CD8-positive, alpha-beta memory T cell (primary cell): ENCODE measurements at regions not wholly inside any gene's neighbourhood (a gene's known extent, or its start where the extent isn't known, plus 50 kb on each side); places are given as distances from the start of the nearest gene placed in this dataset.
A peak's percentile ranks its signal among the peaks of the same experiment; 100 is the strongest.

ENCODE experiments used
- CTCF ChIA-PET: fragments of 350-600 bp; sonication (Branson Sonifier 250); formaldehyde crosslinking; loops from one replicate; lab custom pipeline; 2021; ENCODE audit warnings: antibody characterized with exemption; lab: Charles Lee
- POLR2A ChIA-PET: fragments of 350-600 bp; sonication (Branson Sonifier 250); formaldehyde crosslinking; loops from one replicate; lab custom pipeline; 2021; ENCODE audit warnings: antibody characterized with exemption; lab: Charles Lee
- DNase-seq, 5 donors: peaks; one replicate each; pipeline versions ENCODE4 v3.0.0 to v3.0.0-alpha.2; 2020 to 2022; ENCODE audit warnings: mixed read lengths in 1 of 5
- H3K27ac ChIP-seq: one replicate; pipeline ENCODE4 v1.7.0; 2013; ENCODE audit warnings: low read depth, mild to moderate bottlenecking, low read length, moderate library complexity
- H3K27me3 ChIP-seq: 2 replicates; pipeline ENCODE4 v1.7.0; 2013; ENCODE audit warnings: low read length, mild to moderate bottlenecking; ENCODE audit not compliant: insufficient read depth, poor library complexity, severe bottlenecking
- H3K36me3 ChIP-seq: 2 replicates; pipeline ENCODE4 v1.7.0; 2013; ENCODE audit warnings: mild to moderate bottlenecking, low read length, moderate library complexity; ENCODE audit not compliant: insufficient read depth
- H3K4me1 ChIP-seq: 2 replicates; pipeline ENCODE4 v1.7.0; 2013; ENCODE audit warnings: mild to moderate bottlenecking, low read length, moderate library complexity; ENCODE audit not compliant: insufficient read depth
- H3K4me3 ChIP-seq: 2 replicates; pipeline ENCODE4 v1.7.0; 2013; ENCODE audit warnings: mild to moderate bottlenecking, low read length
- H3K9me3 ChIP-seq: 2 replicates; pipeline ENCODE4 v1.7.0; 2013; ENCODE audit warnings: mild to moderate bottlenecking, low read length
- H3K27ac Mint-ChIP-seq, 8 donors: one replicate each; pipeline ENCODE4 v1.8.0; 2020 to 2021; ENCODE audit warnings: mixed read lengths in 8 of 8, mild to moderate bottlenecking in 6 of 8, inconsistent platforms in 3 of 8, moderate library complexity in 3 of 8
- H3K27me3 Mint-ChIP-seq, 2 donors: one replicate each; pipeline ENCODE4 v1.8.0; 2020 to 2021; ENCODE audit warnings: mixed read lengths in 2 of 2, mild to moderate bottlenecking in 1 of 2, moderate library complexity in 1 of 2
- H3K36me3 Mint-ChIP-seq, 3 donors: one replicate each; pipeline ENCODE4 v1.8.0; 2020 to 2021; ENCODE audit warnings: mixed read lengths in 3 of 3, inconsistent platforms in 1 of 3, mild to moderate bottlenecking in 1 of 3
- H3K4me1 Mint-ChIP-seq, 3 donors: one replicate each; pipeline ENCODE4 v1.8.0; 2020 to 2021; ENCODE audit warnings: mixed read lengths in 3 of 3, inconsistent platforms in 1 of 3, mild to moderate bottlenecking in 1 of 3
- H3K4me3 Mint-ChIP-seq, 7 donors: one replicate each; pipeline ENCODE4 v1.8.0; 2020 to 2021; ENCODE audit warnings: mixed read lengths in 7 of 7, mild to moderate bottlenecking in 6 of 7, moderate library complexity in 4 of 7, inconsistent platforms in 2 of 7
- H3K9me3 Mint-ChIP-seq, 5 donors: one replicate each; pipeline ENCODE4 v1.8.0; 2020 to 2022; ENCODE audit warnings: mixed read lengths in 5 of 5, mild to moderate bottlenecking in 3 of 5, moderate library complexity in 2 of 5, inconsistent platforms in 1 of 5

- Mint-ChIP-seq H3K9me3 (peaks cover 8 to 24% (median 10%) of the 10 kb centered on the region in 5 donors), H3K4me3 (no peak overlapping the region), H3K27ac (no peak overlapping the region), H3K27me3 (no peaks in the 10 kb centered on the region), H3K36me3 (no peaks in the 10 kb centered on the region), H3K4me1 (no peaks in the 10 kb centered on the region)
- H3K4me3 ChIP-seq, result no peak overlapping the region
- H3K27ac ChIP-seq, result no peak overlapping the region
- H3K27me3 ChIP-seq, result no peaks in the 10 kb centered on the region
- no peak for DNase-seq
- CTCF ChIA-PET, result no interaction called here
- H3K4me1 ChIP-seq, result no peaks in the 10 kb centered on the region
- no peaks in the 10 kb centered on the region for H3K36me3 ChIP-seq
- POLR2A ChIA-PET, result no interaction called here
- H3K9me3 ChIP-seq, result no peaks in the 10 kb centered on the region
Observed at GRCh38 chr18:53971331-53971730, 253.1 kb downstream of the MBD2 start.

DNA sequence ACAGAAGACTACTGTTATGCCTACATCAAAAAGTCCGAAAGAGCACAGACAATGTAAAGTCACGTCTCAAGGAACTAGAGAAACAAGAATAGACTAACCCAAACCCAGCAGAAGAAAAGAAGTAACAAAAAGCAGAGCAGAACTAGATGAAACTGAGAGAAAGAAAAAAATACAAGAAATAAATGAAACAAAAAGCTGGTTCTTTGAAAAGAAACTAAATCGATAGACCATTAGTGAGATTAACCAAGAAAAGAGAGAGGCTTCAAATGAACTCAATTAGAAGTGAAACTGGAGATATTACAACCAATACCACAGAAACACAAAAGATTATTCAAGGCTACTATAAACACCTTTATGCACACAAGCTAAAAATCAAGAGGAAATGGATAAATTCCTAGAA, 271.8 kb downstream of the MBD2 start:
- Mint-ChIP-seq H3K4me1 (no peaks in the 10 kb centered on the region), H3K27me3 (peaks cover 0 to 2% of the 10 kb centered on the region in 2 donors), H3K4me3 (no peak overlapping the region), H3K36me3 (no peaks in the 10 kb centered on the region), H3K27ac (no peak overlapping the region), H3K9me3 (peaks cover 0 to 2% (median 0%) of the 10 kb centered on the region in 5 donors)
- H3K27me3 ChIP-seq, result no peaks in the 10 kb centered on the region
- H3K4me3 ChIP-seq, result no peak overlapping the region
- no peak overlapping the region for H3K27ac ChIP-seq
- ChIA-PET POLR2A (no interaction called here), CTCF (no interaction called here)
- no peaks in the 10 kb centered on the region for H3K9me3 ChIP-seq
- no peaks in the 10 kb centered on the region for H3K36me3 ChIP-seq
- DNase-seq, result no peak
- no peaks in the 10 kb centered on the region for H3K4me1 ChIP-seq

GRCh38 chr18:53950545-53950944, 273.9 kb downstream of the MBD2 start:
- Histone ChIP-seq H3K4me1 (no peaks in the 10 kb centered on the region), H3K27me3 (no peaks in the 10 kb centered on the region), H3K36me3 (no peaks in the 10 kb centered on the region), H3K9me3 (no peaks in the 10 kb centered on the region), H3K27ac (no peak overlapping the region), H3K4me3 (no peak overlapping the region)
- H3K4me3 Mint-ChIP-seq, result no peak overlapping the region
- no peak for DNase-seq
- peaks cover 0 to 2% (median 2%) of the 10 kb centered on the region in 5 donors for H3K9me3 Mint-ChIP-seq
- ChIA-PET POLR2A (no interaction called here), CTCF (no interaction called here)
- H3K27ac Mint-ChIP-seq, result no peak overlapping the region
- H3K4me1 Mint-ChIP-seq, result no peaks in the 10 kb centered on the region
- no peaks in the 10 kb centered on the region for H3K36me3 Mint-ChIP-seq
- H3K27me3 Mint-ChIP-seq, result peaks cover 0 to 2% of the 10 kb centered on the region in 2 donors

- no peak overlapping the region for H3K4me3 ChIP-seq
- H3K36me3 ChIP-seq, result no peaks in the 10 kb centered on the region
- Mint-ChIP-seq H3K4me1 (no peaks in the 10 kb centered on the region), H3K9me3 (peaks cover 2 to 8% (median 4%) of the 10 kb centered on the region in 5 donors), H3K4me3 (no peak overlapping the region), H3K36me3 (no peaks in the 10 kb centered on the region), H3K27ac (no peak overlapping the region), H3K27me3 (peaks cover 0 to 2% of the 10 kb centered on the region in 2 donors)
- H3K4me1 ChIP-seq, result no peaks in the 10 kb centered on the region
- ChIA-PET POLR2A (no interaction called here), CTCF (no interaction called here)
- no peak for DNase-seq
- H3K27ac ChIP-seq, result no peak overlapping the region
- no peaks in the 10 kb centered on the region for H3K9me3 ChIP-seq
- no peaks in the 10 kb centered on the region for H3K27me3 ChIP-seq
Observed at GRCh38 chr18:53948991-53949390, 275.5 kb downstream of the MBD2 start.

- Histone ChIP-seq H3K9me3 (no peaks in the 10 kb centered on the region), H3K27me3 (no peaks in the 10 kb centered on the region), H3K27ac (no peak overlapping the region), H3K4me3 (no peak overlapping the region), H3K4me1 (no peaks in the 10 kb centered on the region), H3K36me3 (no peaks in the 10 kb centered on the region)
- POLR2A ChIA-PET, result no interaction called here
- no peaks in the 10 kb centered on the region for H3K4me1 Mint-ChIP-seq
- no peaks in the 10 kb centered on the region for H3K27me3 Mint-ChIP-seq
- no peak overlapping the region for H3K27ac Mint-ChIP-seq
- CTCF ChIA-PET, result no interaction called here
- H3K9me3 Mint-ChIP-seq, result peaks cover 4 to 6% (median 6%) of the 10 kb centered on the region in 5 donors
- H3K36me3 Mint-ChIP-seq, result no peaks in the 10 kb centered on the region
- no peak overlapping the region for H3K4me3 Mint-ChIP-seq
- no peak for DNase-seq
Observed at GRCh38 chr18:53947092-53947640, 277.3 kb downstream of the MBD2 start.

- H3K36me3 ChIP-seq, result no peaks in the 10 kb centered on the region
- no peaks in the 10 kb centered on the region for H3K4me1 ChIP-seq
- no peaks in the 10 kb centered on the region for H3K9me3 ChIP-seq
- no peak overlapping the region for H3K4me3 ChIP-seq
- H3K27me3 ChIP-seq, result no peaks in the 10 kb centered on the region
- H3K4me1 Mint-ChIP-seq, result no peaks in the 10 kb centered on the region
- no peak overlapping the region for H3K27ac ChIP-seq
- H3K4me3 Mint-ChIP-seq, result no peak overlapping the region
- ChIA-PET POLR2A (no interaction called here), CTCF (no interaction called here)
- no peaks in the 10 kb centered on the region for H3K36me3 Mint-ChIP-seq
- H3K27ac Mint-ChIP-seq, result no peak overlapping the region
- no peaks in the 10 kb centered on the region for H3K27me3 Mint-ChIP-seq
- DNase-seq, result no peak
- H3K9me3 Mint-ChIP-seq, result peaks cover 4 to 6% (median 6%) of the 10 kb centered on the region in 5 donors
Observed at GRCh38 chr18:53946594-53946993, 277.9 kb downstream of the MBD2 start.

DNA sequence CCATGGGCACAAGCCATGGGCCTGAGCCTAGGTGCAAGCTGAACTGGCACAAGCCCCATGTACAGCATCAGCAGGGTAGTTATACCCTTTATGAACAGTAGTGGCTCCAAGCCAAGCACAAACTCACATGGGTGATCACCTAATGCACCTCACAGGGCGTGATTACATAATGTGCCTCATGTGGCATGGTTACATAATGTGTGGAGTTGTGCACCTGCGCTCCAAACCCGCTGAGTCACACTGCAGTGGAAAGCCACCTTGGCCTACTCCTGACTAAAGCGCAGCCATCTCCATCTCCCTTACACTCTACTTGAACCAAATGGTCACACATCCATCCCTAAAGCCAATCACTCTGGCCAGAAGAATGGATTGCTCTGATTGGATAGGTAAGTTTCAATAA, 279.7 kb downstream of the MBD2 start:
- H3K9me3 ChIP-seq, result no peaks in the 10 kb centered on the region
- H3K27ac ChIP-seq, result no peak overlapping the region
- no peak overlapping the region for H3K4me3 Mint-ChIP-seq
- H3K9me3 Mint-ChIP-seq, result peaks cover 4 to 9% (median 6%) of the 10 kb centered on the region in 5 donors
- ChIA-PET POLR2A (no interaction called here), CTCF (no interaction called here)
- no peaks in the 10 kb centered on the region for H3K4me1 Mint-ChIP-seq
- no peak overlapping the region for H3K27ac Mint-ChIP-seq
- H3K36me3 Mint-ChIP-seq, result no peaks in the 10 kb centered on the region
- peaks cover 0 to 3% of the 10 kb centered on the region in 2 donors for H3K27me3 Mint-ChIP-seq
- peak in 1 of 5 donors; percentile 6 for DNase-seq
- H3K4me3 ChIP-seq, result no peak overlapping the region
- H3K36me3 ChIP-seq, result no peaks in the 10 kb centered on the region
- no peaks in the 10 kb centered on the region for H3K4me1 ChIP-seq
- H3K27me3 ChIP-seq, result no peaks in the 10 kb centered on the region

GRCh38 chr18:53943326-53943860, 281.1 kb downstream of the MBD2 start:
- Mint-ChIP-seq H3K9me3 (peaks cover 4 to 9% (median 6%) of the 10 kb centered on the region in 5 donors), H3K27ac (no peak overlapping the region), H3K4me3 (no peak overlapping the region), H3K27me3 (peaks cover 0 to 3% of the 10 kb centered on the region in 2 donors), H3K4me1 (no peaks in the 10 kb centered on the region), H3K36me3 (no peaks in the 10 kb centered on the region)
- POLR2A ChIA-PET, result no interaction called here
- Histone ChIP-seq H3K27ac (no peak overlapping the region), H3K4me1 (no peaks in the 10 kb centered on the region), H3K36me3 (no peaks in the 10 kb centered on the region), H3K9me3 (no peaks in the 10 kb centered on the region), H3K4me3 (no peak overlapping the region), H3K27me3 (no peaks in the 10 kb centered on the region)
- no peak for DNase-seq
- CTCF ChIA-PET, result no interaction called here
